ENCODE measurements at regions not wholly inside any gene's neighbourhood (a gene's known extent, or its start where the extent isn't known, plus 50 kb on each side); places are given as distances from the start of the nearest gene placed in this dataset.

- H3K4me1 ChIP-seq, result no peaks in the 10 kb centered on the region
- H3K9me3 ChIP-seq, result peaks cover 0 to 5% (median 1%) of the 10 kb centered on the region in 4 donors
- H3K36me3 ChIP-seq, result no peaks in the 10 kb centered on the region
- TF ChIP-seq POLR2A (IDR thresholded peaks at IDR 0.05), result no peak
- intact Hi-C loops (cut with DNase I; ENCODE audit: low total_unique reads), result no loop called here
- H3K4me3 ChIP-seq, result no peak overlapping the region
- DNase-seq, result no peak
- no peaks in the 10 kb centered on the region for H3K27me3 ChIP-seq
- H3K27ac ChIP-seq, result no peak overlapping the region
Measured at GRCh38 chr2:187274146-187274545, 173.9 kb downstream of the CALCRL start.

- H3K27me3 ChIP-seq, result no peaks in the 10 kb centered on the region
- intact Hi-C loops (cut with DNase I; ENCODE audit: low total_unique reads), result no loop called here
- H3K9me3 ChIP-seq, result no peaks in the 10 kb centered on the region
- no peak overlapping the region for H3K27ac ChIP-seq
- no peak for DNase-seq
- no peak overlapping the region for H3K4me3 ChIP-seq
- H3K4me1 ChIP-seq, result no peaks in the 10 kb centered on the region
- TF ChIP-seq POLR2A (IDR thresholded peaks at IDR 0.05) (no peak), POLR2AphosphoS5 (IDR thresholded peaks at IDR 0.05) (no peak), EP300 (IDR thresholded peaks at IDR 0.05) (no peak), CTCF (IDR thresholded peaks at IDR 0.05) (no peak)
- H3K36me3 ChIP-seq, result no peaks in the 10 kb centered on the region
Measured at GRCh38 chr2:187272255-187272654, 175.8 kb downstream of the CALCRL start.

DNA sequence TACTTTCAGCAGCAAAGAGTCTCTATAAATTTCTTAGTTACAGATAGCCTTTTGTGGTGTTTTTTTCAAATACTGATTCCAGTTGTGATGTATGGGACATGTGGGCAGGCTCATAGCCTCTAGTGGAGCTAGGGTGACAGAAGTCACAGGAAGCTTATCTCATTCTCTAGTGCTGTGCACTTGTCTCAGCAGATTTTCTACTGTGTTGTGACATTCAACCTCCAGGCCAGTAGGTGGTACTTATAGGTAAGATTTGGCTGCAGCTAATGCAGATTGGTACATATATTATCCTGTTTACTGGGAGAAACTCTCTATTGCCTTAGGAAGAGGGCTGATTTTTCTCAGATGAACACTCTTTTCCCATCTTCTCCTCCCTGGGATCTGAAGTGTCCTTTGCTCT lies 176.2 kb downstream of the CALCRL start:
- no peak for TF ChIP-seq POLR2A (IDR thresholded peaks at IDR 0.05)
- TF ChIP-seq POLR2AphosphoS5 (IDR thresholded peaks at IDR 0.05), result no peak
- TF ChIP-seq CTCF (IDR thresholded peaks at IDR 0.05), result no peak
- no peak for TF ChIP-seq EP300 (IDR thresholded peaks at IDR 0.05)
- Histone ChIP-seq H3K4me1 (no peaks in the 10 kb centered on the region), H3K27me3 (no peaks in the 10 kb centered on the region), H3K27ac (no peak overlapping the region), H3K36me3 (no peaks in the 10 kb centered on the region), H3K4me3 (no peak overlapping the region), H3K9me3 (no peaks in the 10 kb centered on the region)
- no peak for DNase-seq
- intact Hi-C loops (cut with DNase I; ENCODE audit: low total_unique reads), result no loop called here

GRCh38 chr2:187266645-187267044 lies 181.4 kb downstream of the CALCRL start:
- Histone ChIP-seq H3K27ac (no peak overlapping the region), H3K27me3 (no peaks in the 10 kb centered on the region), H3K9me3 (no peaks in the 10 kb centered on the region), H3K36me3 (no peaks in the 10 kb centered on the region), H3K4me3 (no peak overlapping the region), H3K4me1 (no peaks in the 10 kb centered on the region)
- intact Hi-C loops (cut with DNase I; ENCODE audit: low total_unique reads), result no loop called here
- DNase-seq, result no peak
- no peak for TF ChIP-seq POLR2A (IDR thresholded peaks at IDR 0.05)
- TF ChIP-seq EP300 (IDR thresholded peaks at IDR 0.05), result no peak
- TF ChIP-seq POLR2AphosphoS5 (IDR thresholded peaks at IDR 0.05), result no peak
- no peak for TF ChIP-seq CTCF (IDR thresholded peaks at IDR 0.05)
- WGBS, 5 donors, result 66 to 73% (median 72%) methylated on average over 4 of the region's 4 CpGs

GRCh38 chr2:187266147-187266546 lies 181.9 kb downstream of the CALCRL start:
- Histone ChIP-seq H3K9me3 (no peaks in the 10 kb centered on the region), H3K36me3 (no peaks in the 10 kb centered on the region), H3K4me1 (no peaks in the 10 kb centered on the region), H3K27me3 (no peaks in the 10 kb centered on the region), H3K27ac (no peak overlapping the region), H3K4me3 (no peak overlapping the region)
- 84 to 94% (median 88%) methylated on average over 2 of the region's 2 CpGs for WGBS, 5 donors
- intact Hi-C loops (cut with DNase I; ENCODE audit: low total_unique reads), result no loop called here
- TF ChIP-seq POLR2AphosphoS5 (IDR thresholded peaks at IDR 0.05) (no peak), CTCF (IDR thresholded peaks at IDR 0.05) (no peak), POLR2A (IDR thresholded peaks at IDR 0.05) (no peak), EP300 (IDR thresholded peaks at IDR 0.05) (no peak)
- no peak for DNase-seq
